CD4-positive, alpha-beta T cell (primary cell): ENCODE measurements at regions not wholly inside any gene's neighbourhood (a gene's known extent, or its start where the extent isn't known, plus 50 kb on each side); places are given as distances from the start of the nearest gene placed in this dataset.

Source experiments
- ATAC-seq: fragments of 200-7000 bp; cut with Tn5 transposase; one replicate; pipeline ENCODE4 v1.10.0; 2022; ENCODE audit warnings: mild to moderate bottlenecking; ENCODE audit not compliant: poor library complexity
- CTCF ChIA-PET: fragments of 350-600 bp; sonication (Branson Sonifier 250); formaldehyde crosslinking; loops from one replicate; lab custom pipeline; 2021; ENCODE audit warnings: antibody characterized with exemption, inconsistent platforms; lab: Charles Lee
- POLR2A ChIA-PET: fragments of 350-600 bp; sonication (Branson Sonifier 250); formaldehyde crosslinking; loops from one replicate; lab custom pipeline; 2021; ENCODE audit warnings: antibody characterized with exemption, inconsistent platforms; lab: Charles Lee
- DNase-seq, 14 experiments: peaks; one replicate each; pipeline ENCODE4 v3.0.0-alpha.2; 2013 to 2020; ENCODE audit warnings: mixed read lengths in 2 of 14
- H3K27ac ChIP-seq, 2 donors: one replicate each; pipeline versions ENCODE4 v1.5.1 to v1.7.0; 2013; ENCODE audit warnings: low read length in 2 of 2, low read depth in 1 of 2, mild to moderate bottlenecking in 1 of 2
- H3K27me3 ChIP-seq, 2 experiments: 1 replicate in 1 of 2; 2 replicates in 1 of 2; pipeline versions ENCODE4 v1.6.1 to v1.7.0; 2013; ENCODE audit warnings: low read length in 2 of 2, control low read depth in 1 of 2, mild to moderate bottlenecking in 1 of 2, moderate library complexity in 1 of 2; ENCODE audit not compliant: insufficient read depth in 2 of 2, control insufficient read depth in 1 of 2
- H3K36me3 ChIP-seq: one replicate; pipeline ENCODE4 v1.6.1; 2013; ENCODE audit warnings: low read length, control low read depth; ENCODE audit not compliant: insufficient read depth
- H3K4me1 ChIP-seq: one replicate; pipeline ENCODE4 v1.6.1; 2013; ENCODE audit warnings: low read length, control low read depth; ENCODE audit not compliant: insufficient read depth
- H3K4me3 ChIP-seq: one replicate; pipeline ENCODE4 v1.5.1; 2013; ENCODE audit warnings: mild to moderate bottlenecking, low read length, moderate library complexity
- H3K9me3 ChIP-seq, 2 experiments: 1 replicate in 1 of 2; 2 replicates in 1 of 2; pipeline versions ENCODE4 v1.6.1 to v1.7.0; 2013; ENCODE audit warnings: low read length in 2 of 2, mild to moderate bottlenecking in 2 of 2, control low read depth in 1 of 2, moderate library complexity in 1 of 2; ENCODE audit not compliant: control insufficient read depth in 1 of 2, insufficient read depth in 1 of 2
- H3K27ac Mint-ChIP-seq: one replicate; pipeline ENCODE4 v1.8.0; 2020; ENCODE audit warnings: mixed read lengths
- H3K27me3 Mint-ChIP-seq: one replicate; pipeline ENCODE4 v1.8.0; 2021; ENCODE audit warnings: mixed read lengths
- H3K36me3 Mint-ChIP-seq: one replicate; pipeline ENCODE4 v1.8.0; 2021; ENCODE audit warnings: low read depth, mixed read lengths
- H3K4me1 Mint-ChIP-seq: one replicate; pipeline ENCODE4 v1.8.0; 2021; ENCODE audit warnings: low read depth, mixed read lengths
- H3K4me3 Mint-ChIP-seq: one replicate; pipeline ENCODE4 v1.8.0; 2020; ENCODE audit warnings: mild to moderate bottlenecking, mixed read lengths
- H3K9me3 Mint-ChIP-seq: one replicate; pipeline ENCODE4 v1.8.0; 2020; ENCODE audit warnings: mixed read lengths
- intact Hi-C, 2 experiments: fragments of 100-400 bp; cut with DNase I in 1 of 2; cut with micrococcal nuclease in 1 of 2; formaldehyde crosslinking; loops; one replicate each; pipeline versions ENCODE4 v1.15.1 to v1.9.0; 2023 to 2025; cut with DNase I, micrococcal nuclease
- TF ChIP-seq, protein P1 (sequence below): fragments of 200-600 bp; IDR thresholded peaks from one replicate; pipeline ENCODE4 v1.8.0; 2022; ENCODE audit warnings: antibody characterized with exemption, mild to moderate bottlenecking

DNA sequence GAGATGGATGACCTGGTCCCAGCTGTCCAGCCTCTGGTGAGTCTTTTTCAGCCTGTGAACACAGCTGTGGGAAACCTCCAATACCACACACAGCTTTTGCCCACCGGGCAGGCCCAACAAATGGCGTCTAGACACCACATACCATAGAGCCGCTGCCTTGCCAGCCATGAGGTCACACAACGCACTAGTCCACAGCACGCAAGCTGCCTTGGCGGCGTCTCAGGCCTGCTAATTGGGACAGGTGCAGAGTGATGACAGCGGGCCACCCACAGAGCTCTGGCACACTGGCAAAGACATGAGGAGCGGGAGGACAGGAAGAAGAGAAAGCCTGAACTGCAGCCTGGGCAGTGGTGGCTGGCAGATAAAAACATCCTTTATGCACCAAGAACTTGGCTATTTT lies 125.5 kb downstream of the ADAMTS1 start:
- H3K27ac ChIP-seq, result no peak overlapping the region
- H3K4me1 ChIP-seq, result no peaks in the 10 kb centered on the region
- H3K36me3 Mint-ChIP-seq, result no peaks in the 10 kb centered on the region
- H3K4me3 ChIP-seq, result no peak overlapping the region
- H3K4me1 Mint-ChIP-seq, result no peaks in the 10 kb centered on the region
- ATAC-seq (no peak), DNase-seq (no peak)
- CTCF ChIA-PET, result interaction anchor here (0.7 kb wide), 1 partner anchor 913 kb away, joined by 3 read pairs; no protein-coding TSS in a partner anchor
- POLR2A ChIA-PET, result no interaction called here
- peaks cover under 1% of the 10 kb centered on the region for H3K27me3 Mint-ChIP-seq
- no peak overlapping the region for H3K4me3 Mint-ChIP-seq
- no peaks in the 10 kb centered on the region for H3K27me3 ChIP-seq
- intact Hi-C loops, result loop anchor here (2.0 to 5.0 kb wide), 3 partner anchors 822 to 1111 kb away; no protein-coding TSS in a partner anchor
- no peaks in the 10 kb centered on the region for H3K36me3 ChIP-seq
- no peaks in the 10 kb centered on the region for H3K9me3 ChIP-seq
- no peaks in the 10 kb centered on the region for H3K9me3 Mint-ChIP-seq
- no peak overlapping the region for H3K27ac Mint-ChIP-seq
- TF ChIP-seq, protein P1, sequence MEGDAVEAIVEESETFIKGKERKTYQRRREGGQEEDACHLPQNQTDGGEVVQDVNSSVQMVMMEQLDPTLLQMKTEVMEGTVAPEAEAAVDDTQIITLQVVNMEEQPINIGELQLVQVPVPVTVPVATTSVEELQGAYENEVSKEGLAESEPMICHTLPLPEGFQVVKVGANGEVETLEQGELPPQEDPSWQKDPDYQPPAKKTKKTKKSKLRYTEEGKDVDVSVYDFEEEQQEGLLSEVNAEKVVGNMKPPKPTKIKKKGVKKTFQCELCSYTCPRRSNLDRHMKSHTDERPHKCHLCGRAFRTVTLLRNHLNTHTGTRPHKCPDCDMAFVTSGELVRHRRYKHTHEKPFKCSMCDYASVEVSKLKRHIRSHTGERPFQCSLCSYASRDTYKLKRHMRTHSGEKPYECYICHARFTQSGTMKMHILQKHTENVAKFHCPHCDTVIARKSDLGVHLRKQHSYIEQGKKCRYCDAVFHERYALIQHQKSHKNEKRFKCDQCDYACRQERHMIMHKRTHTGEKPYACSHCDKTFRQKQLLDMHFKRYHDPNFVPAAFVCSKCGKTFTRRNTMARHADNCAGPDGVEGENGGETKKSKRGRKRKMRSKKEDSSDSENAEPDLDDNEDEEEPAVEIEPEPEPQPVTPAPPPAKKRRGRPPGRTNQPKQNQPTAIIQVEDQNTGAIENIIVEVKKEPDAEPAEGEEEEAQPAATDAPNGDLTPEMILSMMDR, result no peak

DNA sequence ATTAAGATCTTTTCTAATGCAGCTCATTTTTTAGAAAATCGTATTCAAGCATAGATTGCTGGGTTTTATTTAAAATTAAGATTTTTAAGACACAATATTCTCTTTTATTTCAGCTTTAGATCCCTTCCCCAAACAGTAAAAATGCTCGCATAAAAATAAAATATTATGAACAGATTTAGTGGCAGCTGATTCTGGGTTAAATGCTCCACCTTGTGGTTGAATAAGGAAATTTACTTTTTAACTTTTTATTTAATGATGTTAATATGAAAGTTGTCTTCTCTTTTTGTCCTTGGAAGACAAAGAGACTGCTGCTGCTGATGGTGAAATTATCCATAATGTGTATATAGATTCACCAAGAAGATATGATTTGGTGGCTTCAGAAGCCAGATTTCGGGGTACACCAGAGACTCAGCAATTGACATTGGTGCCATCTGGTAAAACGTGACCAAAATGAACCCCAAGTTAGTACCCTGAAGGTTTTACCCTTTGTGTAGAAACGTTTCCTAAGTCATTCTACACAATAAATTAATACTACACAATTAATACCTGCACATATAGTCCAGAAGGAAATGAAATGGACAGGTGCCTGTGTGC lies 128.0 kb downstream of the ADAMTS1 start:
- TF ChIP-seq, protein P1, result peak; percentile 65
- Histone ChIP-seq H3K36me3 (no peaks in the 10 kb centered on the region), H3K4me3 (no peak overlapping the region), H3K4me1 (no peaks in the 10 kb centered on the region), H3K9me3 (no peaks in the 10 kb centered on the region), H3K27ac (no peak overlapping the region), H3K27me3 (peaks cover 0 to 4% of the 10 kb centered on the region in 2 experiments)
- Mint-ChIP-seq H3K36me3 (no peaks in the 10 kb centered on the region), H3K4me3 (no peak overlapping the region), H3K27me3 (peaks cover 4% of the 10 kb centered on the region), H3K4me1 (no peaks in the 10 kb centered on the region), H3K9me3 (no peaks in the 10 kb centered on the region), H3K27ac (no peak overlapping the region)
- DNase-seq (peak in 2 of 14 experiments; percentile 13 to 22), ATAC-seq (no peak)
- intact Hi-C loops, result loop anchor here (1.0 to 5.0 kb wide), 3 partner anchors 820 to 836 kb away; no protein-coding TSS in a partner anchor
- ChIA-PET CTCF (interaction anchor here (0.7 to 1.1 kb wide), 2 partner anchors 1006 to 1109 kb away, joined by 3 read pairs; no protein-coding TSS in a partner anchor), POLR2A (no interaction called here)

DNA sequence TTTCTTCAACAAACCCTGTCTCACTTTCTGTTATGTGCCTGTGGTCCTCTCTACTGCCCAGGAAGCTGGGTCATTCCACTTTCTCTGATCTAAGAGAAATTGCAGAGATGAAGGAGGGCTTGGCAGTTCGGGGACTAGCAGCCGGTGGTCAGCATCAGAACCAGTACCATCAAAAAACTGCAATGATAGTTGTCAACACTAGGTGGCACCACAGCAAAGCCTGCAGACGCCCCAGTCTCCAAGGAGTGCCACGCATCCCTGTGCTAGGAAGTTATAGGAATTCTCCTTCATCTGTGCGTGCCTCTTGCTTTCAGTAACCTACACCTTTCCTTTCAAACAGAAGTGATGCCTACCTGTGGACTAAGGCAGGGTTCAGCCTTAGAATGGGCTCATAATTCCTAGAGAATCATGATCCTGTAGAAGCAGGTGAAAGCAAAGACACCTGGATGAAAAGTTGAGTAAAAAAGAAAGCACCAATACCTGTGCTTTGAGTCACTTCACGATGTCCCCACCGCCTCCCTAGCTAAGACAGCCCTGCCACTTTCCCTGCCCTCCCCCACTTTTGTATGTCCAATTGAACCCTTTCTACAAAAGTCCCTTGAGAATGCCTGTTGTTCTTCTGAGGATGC lies 129.2 kb downstream of the ADAMTS1 start:
- intact Hi-C loops, result loop anchor here (5.0 kb wide), 2 partner anchors 819 to 834 kb away; no protein-coding TSS in a partner anchor
- Histone ChIP-seq H3K4me1 (no peaks in the 10 kb centered on the region), H3K27ac (no peak overlapping the region), H3K36me3 (no peaks in the 10 kb centered on the region), H3K4me3 (no peak overlapping the region), H3K27me3 (peaks cover 0 to 4% of the 10 kb centered on the region in 2 experiments), H3K9me3 (no peaks in the 10 kb centered on the region)
- POLR2A ChIA-PET, result no interaction called here
- DNase-seq, result peak in 4 of 14 experiments; percentile 14 to 50 (median 33)
- CTCF ChIA-PET, result no interaction called here
- H3K4me1 Mint-ChIP-seq, result no peaks in the 10 kb centered on the region
- H3K27ac Mint-ChIP-seq, result no peak overlapping the region
- TF ChIP-seq, protein P1, result no peak
- no peaks in the 10 kb centered on the region for H3K36me3 Mint-ChIP-seq
- H3K9me3 Mint-ChIP-seq, result no peaks in the 10 kb centered on the region
- no peak overlapping the region for H3K4me3 Mint-ChIP-seq
- no peak for ATAC-seq
- H3K27me3 Mint-ChIP-seq, result peaks cover 4% of the 10 kb centered on the region
